ENCODE measurements at regions not wholly inside any gene's neighbourhood (a gene's known extent, or its start where the extent isn't known, plus 50 kb on each side); places are given as distances from the start of the nearest gene placed in this dataset.
"Not testable (repeated sequence)": the region's sequence is repeated elsewhere in the genome, so short reads cannot be mapped to it uniquely, and the experiment has no call there.

DNA sequence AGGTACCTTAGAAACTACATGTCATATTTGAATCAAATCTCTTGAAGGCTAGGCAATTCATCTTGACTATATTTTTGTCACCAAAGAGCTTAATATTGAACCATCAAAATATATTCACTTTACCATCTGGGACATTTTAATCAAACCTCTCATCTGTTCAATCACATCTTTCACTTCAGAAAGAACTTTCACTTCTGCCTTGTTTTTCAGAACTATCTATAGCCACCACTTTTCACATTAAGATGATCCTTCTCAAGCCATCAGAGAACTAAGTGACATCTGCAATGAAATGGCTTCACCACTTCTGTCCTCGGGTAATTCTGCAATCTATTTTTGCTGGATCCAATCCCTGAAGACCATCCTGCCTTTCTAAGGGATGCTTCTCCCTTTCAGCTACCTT lies 57.8 kb downstream of the OR2B2 start:
- DNase-seq: no peak

DNA sequence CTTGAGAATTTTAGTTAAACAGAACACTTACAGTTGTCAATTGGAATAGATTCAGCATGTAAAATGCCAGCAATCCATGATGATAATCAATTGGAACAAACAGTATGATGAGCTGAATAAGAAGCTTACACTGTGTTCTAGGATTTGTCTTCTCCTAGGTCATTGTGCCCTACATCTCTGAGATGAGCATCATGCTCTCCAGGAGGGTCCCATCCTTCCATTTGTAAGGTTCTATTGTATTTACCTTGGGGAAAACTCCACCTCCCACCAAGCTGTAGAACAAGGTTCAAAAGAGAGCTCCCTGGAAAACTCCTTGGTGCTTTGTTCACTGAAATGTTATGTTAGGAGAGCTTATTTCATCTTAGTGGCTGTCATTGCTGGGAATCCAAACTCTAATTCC lies 60.8 kb downstream of the OR2B2 start:
- DNase-seq: no peak

DNA sequence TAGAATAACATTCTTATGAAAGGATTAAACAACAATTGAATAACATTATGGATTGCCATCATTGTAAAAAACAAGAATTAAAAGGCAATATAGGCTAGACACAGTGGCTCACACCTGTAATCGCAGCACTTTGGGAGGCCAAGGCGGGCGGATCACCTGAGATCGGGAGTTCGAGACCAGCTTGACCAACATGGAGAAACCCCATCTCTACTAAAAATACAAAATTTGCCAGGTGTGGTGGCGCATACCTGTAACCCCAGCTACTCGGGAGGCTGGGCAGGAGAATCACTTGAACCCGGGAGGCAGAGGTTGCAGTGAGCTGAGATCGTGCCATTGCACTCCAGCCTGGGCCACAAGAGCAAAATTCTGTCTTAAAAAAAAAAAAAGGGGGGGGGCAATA lies 63.2 kb downstream of the OR2B2 start:
- not testable (repeated sequence) for DNase-seq

DNA sequence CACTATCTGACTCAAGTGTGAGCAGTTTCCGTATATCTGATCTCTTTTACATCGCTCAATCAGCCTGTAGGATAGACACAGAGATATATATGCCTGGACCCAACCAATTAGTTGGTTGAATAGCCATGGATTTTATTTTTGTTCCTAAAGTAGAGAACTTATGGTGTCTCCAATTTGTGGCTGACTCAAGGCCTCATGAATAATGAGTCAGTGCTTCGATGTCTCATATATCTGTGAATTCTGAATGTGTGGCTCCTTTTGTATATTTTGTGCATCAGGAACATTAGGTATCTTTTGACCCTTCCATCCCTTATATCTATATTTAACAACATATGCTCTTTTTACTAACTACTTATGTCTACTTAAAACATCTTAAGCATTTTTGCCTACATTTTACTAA lies 64.5 kb downstream of the OR2B2 start:
- no peak for DNase-seq

DNA sequence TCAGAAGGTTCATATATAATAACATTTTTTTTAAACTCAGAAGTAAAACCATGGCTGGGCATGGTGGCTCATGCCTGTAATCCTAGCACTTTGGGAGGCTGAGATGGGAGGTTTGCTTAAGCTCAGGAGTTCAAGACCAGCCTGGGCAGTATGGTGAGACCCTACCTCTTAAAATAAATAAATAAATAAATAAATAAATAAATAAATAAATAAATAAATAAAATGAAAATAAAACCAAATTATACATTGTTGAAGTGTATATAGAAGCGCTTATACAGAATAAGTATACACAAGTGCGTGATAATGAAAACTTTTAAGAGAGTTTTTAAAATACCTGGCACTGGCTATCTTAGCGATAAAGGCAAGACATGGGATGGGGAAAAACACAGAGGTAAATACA lies 71.6 kb downstream of the OR2B2 start:
- DNase-seq: no peak

DNA sequence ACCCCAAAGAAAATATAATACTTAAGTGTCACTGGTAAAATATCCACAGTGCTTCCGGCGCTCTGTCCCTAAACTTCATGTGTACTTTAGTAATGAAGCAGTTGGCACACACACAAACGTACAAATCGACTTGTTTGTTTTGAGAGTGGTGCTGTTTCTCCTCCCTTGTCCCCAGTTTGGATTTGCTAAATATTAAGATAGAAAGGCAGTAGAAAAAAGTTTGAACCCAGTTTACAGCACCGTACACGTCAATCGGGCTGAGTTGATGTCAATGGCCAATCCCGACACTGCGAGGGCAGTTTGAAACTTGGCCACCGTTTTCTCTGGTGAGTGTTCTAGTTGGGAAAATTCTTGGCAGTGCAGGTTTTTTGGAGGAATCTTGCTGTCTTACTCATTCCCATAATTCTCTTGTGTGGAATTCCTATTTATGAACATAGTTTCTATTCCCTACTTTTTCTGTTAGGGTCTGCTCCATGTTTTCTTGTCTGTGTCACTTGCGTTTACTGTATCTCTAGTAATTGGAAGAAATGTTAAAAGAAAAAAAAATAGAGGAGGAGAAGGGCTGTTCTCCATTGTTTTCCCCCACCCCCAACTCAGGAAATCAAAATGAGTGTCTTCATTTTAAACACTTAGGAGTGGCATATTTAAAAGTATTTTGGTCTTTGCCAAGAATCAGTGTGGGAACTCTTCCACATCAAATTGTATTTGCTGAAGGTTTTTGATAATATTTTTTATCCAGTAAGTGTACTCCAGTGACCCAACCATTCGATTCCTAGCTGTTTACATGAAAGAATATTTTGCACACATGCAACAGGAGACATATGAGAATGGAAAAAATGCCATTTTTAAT lies 72.3 kb downstream of the OR2B2 start:
- DNase-seq: peak in 1 of 2 experiments; percentile 58

DNA sequence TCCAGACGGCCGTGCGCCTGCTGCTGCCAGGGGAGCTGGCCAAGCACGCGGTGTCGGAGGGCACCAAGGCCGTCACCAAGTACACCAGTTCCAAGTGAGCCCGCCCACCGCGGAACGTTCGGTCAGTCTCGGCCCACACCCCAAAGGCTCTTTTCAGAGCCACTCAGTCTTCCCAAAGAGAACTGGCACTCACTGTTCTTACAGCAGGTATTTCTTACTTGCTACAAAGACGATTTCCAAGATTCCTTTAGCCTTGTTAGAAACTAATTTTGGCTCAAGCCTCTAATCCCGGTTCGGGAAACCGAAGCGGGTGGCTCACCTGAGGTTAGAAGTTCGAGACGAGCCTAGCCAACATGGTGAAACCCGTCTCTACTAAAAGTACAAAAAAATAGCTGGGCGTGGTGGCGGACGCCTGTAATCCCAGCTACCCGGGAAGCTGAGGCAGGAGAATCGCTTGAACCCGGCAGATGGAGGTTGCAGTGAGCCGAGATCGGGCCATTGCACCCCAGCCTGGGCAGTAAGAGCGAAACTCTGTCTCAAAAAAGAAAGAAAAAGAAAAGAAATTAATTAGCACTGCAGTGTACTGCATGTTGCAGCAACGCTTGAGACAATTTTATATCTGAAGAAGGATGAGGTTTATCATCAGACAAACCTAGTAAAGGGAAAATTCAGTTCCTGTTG lies 73.1 kb downstream of the OR2B2 start:
- DNase-seq: peak in 1 of 2 experiments; percentile 57

DNA sequence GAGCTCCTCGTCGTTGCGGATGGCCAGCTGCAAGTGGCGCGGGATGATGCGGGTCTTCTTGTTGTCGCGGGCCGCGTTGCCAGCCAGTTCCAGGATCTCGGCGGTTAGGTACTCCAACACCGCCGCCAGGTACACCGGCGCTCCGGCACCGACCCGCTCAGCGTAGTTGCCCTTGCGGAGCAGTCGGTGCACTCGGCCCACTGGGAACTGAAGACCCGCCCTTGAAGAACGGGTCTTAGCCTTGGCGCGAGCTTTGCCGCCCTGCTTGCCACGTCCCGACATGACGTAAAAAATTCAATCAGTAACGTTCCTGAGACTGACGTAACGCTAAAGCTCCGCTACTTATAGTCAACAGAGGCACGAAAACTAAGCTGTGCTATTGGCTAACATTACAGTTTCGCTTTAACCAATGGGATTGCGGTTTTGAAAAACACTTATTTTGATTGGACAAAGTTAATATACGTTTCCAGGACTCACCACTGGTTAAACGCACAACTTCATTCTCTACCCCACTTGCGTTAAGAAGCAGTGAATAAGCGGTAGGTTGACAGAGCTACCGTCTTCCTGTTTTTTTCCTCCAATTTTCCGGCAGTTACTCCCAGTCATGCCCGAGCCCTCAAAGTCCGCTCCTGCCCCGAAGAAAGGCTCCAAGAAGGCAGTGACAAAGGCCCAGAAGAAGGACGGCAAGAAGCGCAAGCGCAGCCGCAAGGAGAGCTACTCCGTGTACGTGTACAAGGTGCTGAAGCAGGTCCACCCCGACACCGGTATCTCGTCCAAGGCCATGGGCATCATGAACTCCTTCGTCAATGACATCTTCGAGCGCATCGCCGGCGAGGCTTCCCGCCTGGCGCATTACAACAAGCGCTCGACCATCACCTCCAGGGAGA lies 73.9 kb downstream of the OR2B2 start:
- DNase-seq: peak; percentile 97 to 99

DNA sequence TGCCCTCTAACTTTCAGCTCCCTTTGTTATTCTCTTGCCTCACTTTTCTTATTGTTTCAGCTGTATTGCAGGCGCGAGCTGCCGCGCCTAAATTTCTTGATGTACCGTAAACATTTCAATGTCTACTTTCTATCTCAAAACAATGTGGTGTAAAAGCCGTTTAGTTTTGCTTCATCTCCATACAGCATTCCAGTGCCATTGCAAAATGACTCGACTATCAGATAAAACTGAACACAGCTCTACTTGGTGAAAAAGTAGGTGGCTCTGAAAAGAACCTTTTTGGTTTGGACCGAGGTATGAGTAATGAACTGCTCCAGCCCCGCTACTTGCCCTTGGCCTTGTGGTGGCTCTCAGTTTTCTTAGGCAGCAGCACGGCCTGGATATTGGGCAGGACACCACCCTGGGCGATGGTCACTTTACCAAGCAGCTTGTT lies 74.6 kb downstream of the OR2B2 start:
- no peak for DNase-seq

DNA sequence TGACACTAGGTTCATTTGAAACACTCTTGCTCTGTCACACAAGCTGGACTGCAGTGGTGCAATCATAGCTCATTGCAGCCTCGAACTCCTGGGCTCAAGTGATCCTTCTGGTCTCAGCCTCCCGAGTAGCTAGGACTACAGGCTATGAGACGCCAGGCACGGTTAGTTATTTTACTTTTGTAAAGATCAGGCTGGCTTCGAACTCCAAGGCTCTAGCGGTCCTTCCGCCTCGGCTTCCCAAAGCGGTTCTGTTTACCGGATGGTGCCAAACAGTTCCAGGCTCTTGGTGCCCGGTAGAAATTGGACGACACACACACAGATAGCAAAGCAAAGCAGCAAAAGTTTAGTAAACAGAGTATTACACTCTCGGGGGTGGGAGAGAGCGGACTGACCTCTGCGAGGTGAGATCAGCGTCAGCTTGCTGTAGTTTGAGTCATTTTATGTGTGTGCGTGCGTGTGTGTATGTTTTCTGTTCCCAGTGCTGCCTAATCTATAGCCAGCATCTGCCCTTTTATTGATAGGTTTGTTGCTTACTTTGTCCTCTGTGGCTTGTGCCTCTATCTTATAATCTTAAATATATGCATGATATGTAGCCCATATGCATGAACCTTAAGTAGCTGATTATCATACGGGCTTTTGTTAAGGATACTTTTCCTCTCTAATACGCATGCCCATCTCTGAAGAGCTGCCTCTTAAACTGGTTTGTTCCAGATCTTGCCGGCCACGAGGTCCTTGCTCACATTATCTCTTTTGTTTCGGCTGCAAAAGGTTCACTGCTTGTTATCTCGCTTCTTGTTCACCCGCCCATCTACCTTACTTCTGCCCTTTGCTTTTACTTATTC lies 75.2 kb downstream of the OR2B2 start:
- DNase-seq: peak; percentile 79 to 90

DNA sequence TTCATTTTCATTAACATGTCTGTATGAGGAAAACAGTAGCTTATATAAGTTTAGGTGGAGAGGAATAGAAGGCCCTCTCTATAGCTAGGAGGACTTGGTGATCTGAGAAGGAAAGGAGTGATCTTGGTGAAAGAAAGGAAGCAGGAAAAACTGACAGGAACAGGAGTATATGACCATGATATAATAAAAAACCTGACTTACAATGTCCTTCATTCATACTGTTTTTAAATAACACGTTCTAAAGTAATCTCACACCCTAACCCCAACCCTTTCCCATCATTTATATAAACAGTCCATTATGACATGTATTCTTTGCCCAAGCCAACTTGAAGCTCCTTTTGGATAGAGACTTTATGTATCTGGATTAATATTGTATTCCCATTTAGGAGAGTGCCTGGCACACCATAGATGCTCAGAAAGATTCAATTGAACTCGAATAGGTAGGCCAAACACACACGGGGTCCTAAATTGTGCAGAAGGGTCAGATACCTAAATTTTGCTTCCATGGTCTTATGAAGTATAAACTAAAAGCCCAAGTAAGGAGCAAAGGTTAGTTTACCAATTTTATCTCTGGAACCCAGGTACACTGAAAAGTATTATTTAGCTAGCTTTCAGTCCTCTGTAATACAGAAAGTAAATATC lies 75.9 kb downstream of the OR2B2 start:
- peak in 1 of 2 experiments; percentile 49 for DNase-seq

DNA sequence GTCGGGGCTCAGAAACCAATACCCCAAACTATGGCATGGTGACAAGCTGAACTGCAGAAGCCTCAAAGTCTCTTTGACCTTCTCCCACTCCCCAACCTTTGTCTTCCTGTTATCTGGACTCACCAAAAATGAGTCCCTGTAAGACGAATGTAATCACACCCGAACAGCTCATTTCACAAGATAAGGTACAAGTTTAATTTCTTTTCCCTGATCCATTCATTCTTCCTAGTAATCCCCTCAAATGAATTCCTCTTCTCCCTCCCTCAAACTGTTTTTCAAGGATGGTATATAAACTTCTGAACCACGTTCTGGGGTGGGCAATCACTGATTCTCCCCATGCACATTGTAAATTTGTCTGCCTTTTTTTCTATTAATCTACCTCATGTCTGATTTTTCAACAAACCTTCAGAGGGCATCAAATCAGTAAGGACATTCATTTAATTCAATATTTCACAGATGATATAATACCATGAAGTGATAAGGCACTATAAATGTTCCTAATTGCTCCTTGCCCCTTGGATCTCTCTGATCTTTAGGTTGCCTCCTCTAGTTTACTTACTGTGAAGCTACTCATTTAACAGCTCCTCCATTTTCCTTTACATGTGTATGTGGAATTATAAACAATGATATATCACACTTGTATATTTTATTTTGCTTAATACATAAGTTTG lies 77.2 kb downstream of the OR2B2 start:
- no peak for DNase-seq

DNA sequence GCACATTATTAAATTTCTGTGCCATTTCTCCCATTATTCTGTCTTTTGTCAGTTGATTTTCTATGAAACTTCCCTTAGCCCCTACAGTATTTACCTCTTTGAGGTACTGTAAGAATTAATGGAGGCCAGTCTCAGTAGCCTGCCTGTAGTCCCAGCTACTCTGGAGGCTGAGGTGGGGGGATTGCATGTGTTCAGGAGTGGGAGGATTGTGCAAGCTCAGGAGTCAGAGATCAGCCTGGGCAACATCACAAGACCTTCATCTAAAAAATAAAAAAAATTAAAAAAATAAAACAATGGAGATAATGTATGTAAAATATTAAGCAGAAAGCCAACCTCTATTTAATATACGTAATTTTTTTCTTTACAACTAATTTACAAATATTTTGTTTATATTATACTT lies 77.8 kb downstream of the OR2B2 start:
- no peak for DNase-seq

DNA sequence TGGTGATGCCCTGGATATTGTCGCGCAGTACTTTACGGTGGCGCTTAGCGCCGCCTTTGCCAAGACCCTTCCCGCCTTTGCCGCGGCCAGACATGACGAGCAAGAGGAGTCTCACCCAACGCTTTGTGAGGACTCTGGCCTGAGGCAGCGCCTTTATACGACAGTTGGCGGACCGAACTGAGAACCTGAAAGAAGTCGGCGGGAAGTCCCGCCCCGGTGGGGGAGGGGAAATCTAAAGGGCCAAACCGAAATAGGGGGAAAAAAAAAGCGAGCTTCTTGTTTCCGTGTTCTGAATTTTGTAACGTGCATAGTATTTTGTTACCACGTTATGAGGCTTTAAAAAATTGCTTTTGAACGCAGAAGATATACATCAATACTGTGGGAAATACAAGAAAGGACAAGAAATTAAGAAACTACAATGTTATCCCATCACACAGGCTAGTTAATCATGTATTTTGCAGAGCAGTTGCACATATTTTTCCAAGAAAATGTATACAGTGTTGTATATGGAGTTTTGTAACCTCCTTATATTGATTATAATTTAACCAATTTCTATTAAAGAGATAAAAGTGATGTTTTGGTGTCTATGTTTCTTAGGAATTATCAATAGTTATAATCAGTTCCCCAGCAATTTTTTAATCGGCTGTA lies 80.6 kb downstream of the OR2B2 start:
- DNase-seq: peak; percentile 65 to 78

DNA sequence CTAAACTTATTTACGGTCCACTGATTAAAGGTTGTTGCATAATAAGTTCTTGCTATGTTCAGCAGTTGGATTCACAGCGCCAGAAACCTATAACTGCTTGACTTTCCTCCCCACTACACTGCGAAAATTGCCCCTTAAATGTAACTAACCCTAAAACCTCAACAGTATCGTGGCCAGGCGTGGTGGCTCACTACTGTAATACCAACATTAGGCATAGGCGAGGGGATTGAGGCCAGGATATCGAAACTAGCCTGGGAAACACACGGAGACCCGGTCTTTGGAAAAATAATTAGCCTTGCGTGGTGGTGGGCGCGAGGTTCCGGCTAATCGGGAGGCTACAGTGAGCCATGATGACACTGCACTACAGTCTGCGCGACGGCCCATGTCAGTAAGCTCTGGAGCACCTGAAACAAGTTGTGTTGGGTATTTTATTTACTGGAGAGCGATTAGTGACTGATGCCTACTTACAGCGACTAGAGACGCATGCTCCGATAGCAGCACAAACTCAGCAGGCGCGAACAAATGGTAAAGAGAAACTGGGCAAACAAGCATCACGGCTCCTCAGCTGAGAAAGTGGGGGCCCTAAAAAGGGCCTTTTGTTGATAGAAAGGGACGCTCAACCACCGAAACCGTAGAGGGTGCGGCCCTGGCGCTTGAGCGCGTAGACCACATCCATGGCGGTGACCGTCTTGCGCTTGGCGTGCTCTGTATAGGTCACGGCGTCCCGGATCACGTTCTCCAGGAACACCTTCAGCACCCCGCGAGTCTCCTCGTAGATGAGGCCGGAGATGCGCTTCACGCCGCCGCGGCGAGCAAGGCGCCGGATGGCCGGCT lies 81.4 kb downstream of the OR2B2 start:
- DNase-seq: peak in 1 of 2 experiments; percentile 60

DNA sequence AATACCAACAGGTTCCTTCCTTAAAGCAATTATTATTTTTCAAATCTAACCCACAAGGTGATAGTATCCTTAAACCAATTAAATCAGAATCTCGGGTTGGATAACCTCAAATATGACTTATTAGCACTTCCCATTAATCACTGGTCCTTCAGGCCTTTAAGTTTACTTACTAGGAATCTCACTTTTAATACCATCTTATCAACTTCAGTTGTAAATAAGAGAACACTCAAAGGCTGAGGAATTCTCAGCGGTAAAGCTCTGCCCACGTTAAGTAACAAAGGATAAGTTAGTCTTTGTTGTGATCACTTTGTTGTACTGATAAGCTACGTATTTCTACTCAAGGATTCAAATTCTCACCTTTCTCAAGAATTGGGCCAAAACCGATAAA lies 82.0 kb downstream of the OR2B2 start:
- DNase-seq: no peak

DNA sequence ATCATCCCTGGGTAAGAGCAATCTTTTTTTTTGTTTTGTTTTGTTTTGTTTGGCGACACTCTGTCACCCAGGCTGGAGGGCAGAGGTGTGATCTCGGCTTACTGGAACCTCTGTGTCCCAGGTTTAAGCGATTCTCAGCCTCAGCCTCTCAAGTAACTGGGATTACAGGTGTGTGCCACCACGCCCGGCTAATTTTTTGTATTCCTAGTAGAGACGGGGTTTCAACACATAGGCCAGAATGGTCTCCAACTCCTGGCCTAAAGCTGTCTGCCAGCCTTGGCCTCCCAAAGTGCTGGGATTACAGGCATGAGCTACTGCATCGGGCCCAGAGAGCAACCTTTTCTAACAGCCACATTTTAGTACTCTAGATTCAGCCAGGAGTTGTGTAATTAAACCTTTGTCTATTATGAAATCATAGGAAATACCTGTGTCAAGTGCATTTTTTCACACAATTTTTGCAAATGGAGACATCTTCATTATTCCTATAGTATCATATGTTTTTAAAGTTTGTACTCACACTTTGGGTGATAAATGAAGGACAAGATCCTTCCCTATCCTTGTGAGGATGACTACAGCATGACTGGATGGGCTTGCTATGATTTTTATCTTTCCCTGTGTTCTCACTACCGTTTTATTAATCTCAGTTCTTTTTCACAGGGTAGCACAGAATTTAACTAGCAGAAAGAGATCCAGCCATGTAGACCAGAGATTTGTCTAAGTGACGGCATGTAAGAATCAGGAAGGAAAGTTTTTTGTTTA lies 82.6 kb downstream of the OR2B2 start:
- DNase-seq: no peak

DNA sequence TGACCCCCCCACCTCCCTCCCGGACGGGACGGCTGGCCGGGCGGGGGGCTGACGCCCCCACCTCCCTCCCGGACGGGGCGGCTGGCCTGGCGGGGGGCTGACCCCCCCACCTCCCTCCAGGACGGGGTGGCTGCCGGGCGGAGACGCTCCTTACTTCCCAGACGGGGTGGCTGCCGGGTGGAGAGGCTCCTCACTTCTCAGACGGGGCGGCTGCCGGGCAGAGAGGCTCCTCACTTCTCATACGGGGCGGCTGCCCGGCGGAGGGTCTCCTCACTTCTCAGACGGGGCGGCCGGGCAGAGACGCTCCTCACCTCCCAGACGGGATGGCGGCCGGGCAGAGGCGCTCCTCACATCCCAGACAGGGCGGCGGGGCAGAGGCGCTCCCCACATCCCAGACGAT lies 84.7 kb downstream of the OR2B2 start:
- not testable (repeated sequence) for DNase-seq

DNA sequence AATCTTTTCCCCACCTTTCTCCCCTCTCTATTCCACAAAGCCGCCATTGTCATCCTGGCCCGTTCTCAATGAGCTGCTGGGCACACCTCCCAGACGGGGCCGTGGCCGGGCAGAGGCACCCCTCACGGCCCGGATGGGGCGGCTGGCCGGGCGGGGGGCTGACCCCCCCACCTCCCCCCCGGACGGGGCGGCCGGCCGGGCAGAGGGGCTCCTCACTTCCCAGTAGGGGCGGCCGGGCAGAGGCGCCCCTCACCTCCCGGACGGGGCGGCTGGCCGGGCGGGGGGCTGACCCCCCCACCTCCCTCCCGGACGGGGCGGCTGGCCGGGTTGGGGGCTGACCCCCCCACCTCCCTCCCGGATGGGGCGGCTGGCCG lies 85.6 kb downstream of the OR2B2 start:
- not testable (repeated sequence) for DNase-seq
